ENCODE measurements at regions not wholly inside any gene's neighbourhood (a gene's known extent, or its start where the extent isn't known, plus 50 kb on each side); places are given as distances from the start of the nearest gene placed in this dataset.

- H3K27ac ChIP-seq (ENCODE audit: control insufficient read depth, insufficient read depth) = no peak overlapping the region
- H3K9me3 ChIP-seq (replicated peaks; ENCODE audit: control insufficient read depth, insufficient read depth, low read length) = no peaks in the 10 kb centered on the region
- TF ChIP-seq ZNF622 (IDR thresholded peaks at IDR 0.05) = no peak
- no peak for TF ChIP-seq TCF7 (IDR thresholded peaks at IDR 0.05; ENCODE audit: borderline replicate concordance)
- TF ChIP-seq RELA (IDR thresholded peaks at IDR 0.05; ENCODE audit: borderline replicate concordance, partially characterized antibody) = no peak
- TF ChIP-seq BCL11A (IDR thresholded peaks at IDR 0.05; ENCODE audit: low read depth, low read length) = no peak
- no peak for TF ChIP-seq SMARCA5 (IDR thresholded peaks at IDR 0.05)
- TF ChIP-seq DPF2 (IDR thresholded peaks at IDR 0.05) = no peak
- TF ChIP-seq MEF2A (IDR thresholded peaks at IDR 0.05; ENCODE audit: insufficient read depth, low read depth, low read length) = no peak
- no peak for TF ChIP-seq BACH1 (IDR thresholded peaks at IDR 0.05; ENCODE audit: borderline replicate concordance)
- TF ChIP-seq BMI1 (IDR thresholded peaks at IDR 0.05; ENCODE audit: borderline replicate concordance) = no peak
- no peak for TF ChIP-seq MTA3 (IDR thresholded peaks at IDR 0.05; ENCODE audit: borderline replicate concordance, low read length)
- no peak for TF ChIP-seq TCF12 (IDR thresholded peaks at IDR 0.05; ENCODE audit: low read depth, low read length)
- no peak for TF ChIP-seq FOXK2 (IDR thresholded peaks at IDR 0.05)
- no peak for TF ChIP-seq POU2F2 (IDR thresholded peaks at IDR 0.05; ENCODE audit: borderline replicate concordance, low read depth, low read length)
- TF ChIP-seq CREB1 (IDR thresholded peaks at IDR 0.05; ENCODE audit: low read depth) = no peak
- TF ChIP-seq ZNF384 (IDR thresholded peaks at IDR 0.05; ENCODE audit: borderline replicate concordance, low read depth, low read length) = no peak
- no peak for TF ChIP-seq MTA2 (IDR thresholded peaks at IDR 0.05; ENCODE audit: low read depth)
- TF ChIP-seq NFIC (IDR thresholded peaks at IDR 0.05; ENCODE audit: low read depth, low read length) = no peak
- DNase-seq (ENCODE audit: low read depth, low spot score) (no peak), FAIRE-seq (no peak), ATAC-seq (no peak)
- H4K20me1 ChIP-seq (ENCODE audit: control insufficient read depth, insufficient read depth) = no peaks in the 10 kb centered on the region
- SMC1A ChIA-PET (ENCODE audit: uncharacterized antibody, unreplicated experiment) = interaction anchor here (1.0 to 1.5 kb wide), 3 partner anchors 11 to 64 kb away, joined by 3 to 5 read pairs (median 4); no protein-coding TSS in a partner anchor
- no peak overlapping the region for H3K4me2 ChIP-seq (ENCODE audit: control insufficient read depth, insufficient read depth)
- H3K27me3 ChIP-seq (replicated peaks in 1 of 2; ENCODE audit: control insufficient read depth in 2 of 2, insufficient read depth in 2 of 2, low read length in 1 of 2) = no peaks in the 10 kb centered on the region; a peak in 1 of 4 replicates
- no peak overlapping the region for H2AFZ ChIP-seq (ENCODE audit: control insufficient read depth, low read depth, low read length)
- no peaks in the 10 kb centered on the region for H3K36me3 ChIP-seq (ENCODE audit: control insufficient read depth in 2 of 2, insufficient read depth in 2 of 2, low read length in 1 of 2)
- CTCF ChIA-PET = interaction anchor here (1.3 to 2.0 kb wide), 3 partner anchors 9 to 12 kb away, joined by 7 to 11 read pairs (median 11); no protein-coding TSS in a partner anchor
- no peak overlapping the region for H3K9ac ChIP-seq (ENCODE audit: control insufficient read depth, insufficient read depth, low read length)
- H3K79me2 ChIP-seq (ENCODE audit: control insufficient read depth, insufficient read depth, low read length) = no peaks in the 10 kb centered on the region
- intact Hi-C loops (cut with micrococcal nuclease; ENCODE audit: unreplicated experiment) = loop anchor here (5.0 to 10.0 kb wide), 2 partner anchors 45 to 477 kb away; no protein-coding TSS in a partner anchor
- in situ Hi-C loops (cut with MboI) = no loop called here
- peaks cover 4% of the 10 kb centered on the region for H3K4me1 ChIP-seq (ENCODE audit: control insufficient read depth, insufficient read depth, low read length)
- RAD21 ChIA-PET (ENCODE audit: unreplicated experiment) = interaction anchor here (1.7 kb wide), 1 partner anchor 13 kb away, joined by 4 read pairs; no protein-coding TSS in a partner anchor
- H3K4me3 ChIP-seq = no peak overlapping the region
- 54% methylated on average over 23 of the region's 23 CpGs for WGBS (ENCODE audit: insufficient coverage, insufficient replicate concordance, low lambda C conversion rate, missing lambda C conversion rate)
- POLR2A ChIA-PET = no interaction called here
- no TSS peak for BruUV-seq (replicated peaks)
Observed at GRCh38 chr15:31499953-31500765, 173.5 kb downstream of the KLF13 start.

Measured in GM12878 (cell line).